ENCODE measurements at regions not wholly inside any gene's neighbourhood (a gene's known extent, or its start where the extent isn't known, plus 50 kb on each side); places are given as distances from the start of the nearest gene placed in this dataset.
"Not testable (repeated sequence)": the region's sequence is repeated elsewhere in the genome, so short reads cannot be mapped to it uniquely, and the experiment has no call there.

DNA sequence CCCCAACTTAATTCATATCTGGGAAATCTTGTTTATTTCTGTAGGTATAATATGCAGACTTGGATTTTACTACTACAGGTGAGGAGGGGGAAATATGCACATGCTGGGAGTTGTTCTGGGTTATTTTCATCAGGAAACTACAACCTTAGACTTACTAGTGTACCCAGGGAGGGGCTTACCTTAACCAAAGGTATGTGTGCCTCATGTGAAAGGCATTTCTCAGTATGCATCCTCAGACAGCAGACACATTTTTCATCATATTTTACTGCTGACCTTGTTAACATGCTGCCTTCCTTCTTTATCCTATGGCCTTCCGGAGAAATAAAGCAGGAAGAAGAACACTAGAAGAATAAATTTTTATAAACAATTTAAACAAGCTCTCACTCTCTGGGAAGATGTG, 214.9 kb downstream of the SPANXN4 start:
- Histone ChIP-seq H3K4me3 (no peak overlapping the region), H3K36me3 (no peaks in the 10 kb centered on the region), H3K27me3 (no peaks in the 10 kb centered on the region), H3K9me3 (no peaks in the 10 kb centered on the region), H3K27ac (replicated peaks in 1 of 4) (no peak overlapping the region), H3K4me1 (no peaks in the 10 kb centered on the region)
- intact Hi-C loops (cut with DNase I), result no loop called here
- 77% methylated on average over 1 of the region's 1 CpG for WGBS
- TF ChIP-seq EP300 (IDR thresholded peaks at IDR 0.05) (no peak), POLR2AphosphoS5 (IDR thresholded peaks at IDR 0.05) (no peak)
- TF ChIP-seq, protein P1, sequence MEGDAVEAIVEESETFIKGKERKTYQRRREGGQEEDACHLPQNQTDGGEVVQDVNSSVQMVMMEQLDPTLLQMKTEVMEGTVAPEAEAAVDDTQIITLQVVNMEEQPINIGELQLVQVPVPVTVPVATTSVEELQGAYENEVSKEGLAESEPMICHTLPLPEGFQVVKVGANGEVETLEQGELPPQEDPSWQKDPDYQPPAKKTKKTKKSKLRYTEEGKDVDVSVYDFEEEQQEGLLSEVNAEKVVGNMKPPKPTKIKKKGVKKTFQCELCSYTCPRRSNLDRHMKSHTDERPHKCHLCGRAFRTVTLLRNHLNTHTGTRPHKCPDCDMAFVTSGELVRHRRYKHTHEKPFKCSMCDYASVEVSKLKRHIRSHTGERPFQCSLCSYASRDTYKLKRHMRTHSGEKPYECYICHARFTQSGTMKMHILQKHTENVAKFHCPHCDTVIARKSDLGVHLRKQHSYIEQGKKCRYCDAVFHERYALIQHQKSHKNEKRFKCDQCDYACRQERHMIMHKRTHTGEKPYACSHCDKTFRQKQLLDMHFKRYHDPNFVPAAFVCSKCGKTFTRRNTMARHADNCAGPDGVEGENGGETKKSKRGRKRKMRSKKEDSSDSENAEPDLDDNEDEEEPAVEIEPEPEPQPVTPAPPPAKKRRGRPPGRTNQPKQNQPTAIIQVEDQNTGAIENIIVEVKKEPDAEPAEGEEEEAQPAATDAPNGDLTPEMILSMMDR (IDR thresholded peaks at IDR 0.05), result no peak
- DNase-seq (ENCODE audit: extremely low spot score), result no peak

DNA sequence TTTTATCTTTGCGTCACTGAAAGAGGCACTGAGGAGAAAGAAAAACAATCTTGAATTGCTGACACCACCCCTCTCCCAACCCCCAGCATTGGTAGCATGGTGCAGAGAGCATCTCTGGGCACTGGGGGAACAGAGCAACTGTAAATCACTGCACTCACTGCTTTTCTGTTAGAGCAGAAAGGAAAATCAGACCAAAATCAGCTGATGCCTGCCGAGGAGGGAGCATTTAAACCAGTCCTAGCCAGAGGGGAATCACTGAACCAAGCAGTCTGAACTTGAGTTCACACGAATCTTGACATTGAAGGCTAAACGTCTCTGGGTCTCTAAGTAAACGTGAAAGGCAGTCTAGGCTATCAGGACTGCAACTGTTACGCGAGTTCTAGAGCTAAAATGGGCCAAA, 205.8 kb downstream of the SPANXN4 start:
- Histone ChIP-seq H3K36me3 (no peaks in the 10 kb centered on the region), H3K4me3 (no peak overlapping the region), H3K4me1 (no peaks in the 10 kb centered on the region), H3K9me3 (no peaks in the 10 kb centered on the region), H3K27ac (replicated peaks in 1 of 4) (no peak overlapping the region), H3K27me3 (no peaks in the 10 kb centered on the region)
- no peak for DNase-seq (ENCODE audit: extremely low spot score)
- intact Hi-C loops (cut with DNase I), result no loop called here
- TF ChIP-seq EP300 (IDR thresholded peaks at IDR 0.05) (no peak), POLR2A (IDR thresholded peaks at IDR 0.05; ENCODE audit: low read depth) (no peak), POLR2AphosphoS5 (IDR thresholded peaks at IDR 0.05) (no peak)
- TF ChIP-seq, protein P1 (IDR thresholded peaks at IDR 0.05), result no peak
- 80% methylated on average over 7 of the region's 7 CpGs for WGBS

DNA sequence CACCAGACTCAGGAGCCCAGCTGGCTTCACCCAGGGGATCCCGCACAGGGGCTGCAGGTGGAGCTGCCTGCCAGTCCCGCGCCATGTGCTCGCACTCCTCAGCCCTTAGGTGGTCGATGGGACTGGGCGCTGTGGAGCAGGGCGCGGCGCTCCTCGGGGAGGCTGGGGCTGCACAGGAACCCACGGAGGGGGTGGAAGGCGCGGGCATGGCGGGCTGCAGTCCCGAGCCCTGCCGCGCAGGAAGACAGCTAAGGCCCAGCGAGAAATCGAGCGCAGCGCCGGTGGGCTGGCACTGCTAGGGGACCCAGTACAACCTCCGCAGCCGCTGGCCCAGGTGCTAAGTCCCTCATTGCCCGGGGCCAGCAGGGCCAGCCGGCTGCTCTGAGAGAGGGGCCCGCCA, 202.9 kb downstream of the SPANXN4 start:
- H3K27ac ChIP-seq (replicated peaks in 1 of 4); DNase-seq (ENCODE audit: extremely low spot score); H3K4me3 ChIP-seq; H3K27me3 ChIP-seq; H3K4me1 ChIP-seq; intact Hi-C loops (cut with DNase I); H3K36me3 ChIP-seq; H3K9me3 ChIP-seq: not testable (repeated sequence)
- WGBS, result 95% methylated on average over 22 of the region's 27 CpGs

DNA sequence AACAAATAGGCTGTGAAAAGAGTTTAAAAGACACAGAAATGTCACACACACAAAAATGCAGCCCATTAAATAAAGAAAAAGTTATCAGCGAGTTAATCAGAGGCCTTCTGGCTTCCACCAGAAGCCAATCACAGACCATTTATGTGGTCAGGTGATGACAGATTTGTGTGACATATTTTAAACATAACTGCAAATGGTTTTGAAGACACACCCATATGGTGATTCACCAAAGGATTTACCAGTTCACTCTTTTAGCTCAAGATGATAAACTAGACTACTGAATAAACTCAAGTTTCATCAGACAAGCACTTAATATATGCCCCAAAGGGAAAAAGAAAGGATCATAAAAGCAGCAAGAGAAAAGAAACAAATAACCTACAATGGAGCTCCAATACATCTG, 181.2 kb downstream of the SPANXN4 start:
- DNase-seq (ENCODE audit: extremely low spot score), result no peak
- Histone ChIP-seq H3K4me1 (no peaks in the 10 kb centered on the region), H3K27ac (replicated peaks in 1 of 4) (no peak overlapping the region), H3K9me3 (no peaks in the 10 kb centered on the region), H3K4me3 (no peak overlapping the region), H3K27me3 (no peaks in the 10 kb centered on the region), H3K36me3 (no peaks in the 10 kb centered on the region)
- intact Hi-C loops (cut with DNase I), result no loop called here
- TF ChIP-seq POLR2AphosphoS5 (IDR thresholded peaks at IDR 0.05) (no peak), POLR2A (IDR thresholded peaks at IDR 0.05; ENCODE audit: low read depth) (no peak), EP300 (IDR thresholded peaks at IDR 0.05) (no peak)
- TF ChIP-seq, protein P1 (IDR thresholded peaks at IDR 0.05), result no peak
- 58% methylated on average over 1 of the region's 1 CpG for WGBS

DNA sequence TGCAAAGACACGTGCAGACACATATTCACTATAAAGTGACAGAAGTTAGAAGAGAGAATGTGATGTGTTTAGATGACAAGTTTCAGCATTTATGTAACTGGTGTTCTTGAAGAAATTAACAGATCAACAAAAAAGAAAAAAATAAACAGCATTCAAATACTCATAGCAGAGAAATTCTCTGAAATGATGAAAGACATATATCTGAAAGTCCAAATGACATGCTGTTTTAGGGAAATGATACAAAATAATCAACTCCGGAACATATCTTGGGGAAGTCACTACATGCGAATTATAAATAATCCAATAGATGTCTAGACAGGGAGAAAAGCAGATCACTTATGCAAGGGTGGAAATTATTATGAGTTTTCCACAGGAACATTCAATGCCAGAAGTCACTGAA, 146.0 kb downstream of the SPANXN4 start:
- no peaks in the 10 kb centered on the region for H3K36me3 ChIP-seq
- whole genome bisulfite sequencing, result 73% methylated on average over 3 of the region's 3 CpGs
- no peak for DNase-seq (ENCODE audit: extremely low spot score)
- TF ChIP-seq POLR2AphosphoS5 (IDR thresholded peaks at IDR 0.05) (no peak), POLR2A (IDR thresholded peaks at IDR 0.05; ENCODE audit: low read depth) (no peak)
- TF ChIP-seq, protein P1 (IDR thresholded peaks at IDR 0.05), result no peak
- no peak overlapping the region for H3K4me3 ChIP-seq
- intact Hi-C loops (cut with DNase I), result no loop called here
- no peak overlapping the region for H3K27ac ChIP-seq (replicated peaks in 1 of 4)
- no peaks in the 10 kb centered on the region for H3K9me3 ChIP-seq
- H3K27me3 ChIP-seq, result no peaks in the 10 kb centered on the region
- H3K4me1 ChIP-seq, result no peaks in the 10 kb centered on the region

Measured in esophagus muscularis mucosa (tissue), 4 donors.